PC-9 (cell line): ENCODE measurements at regions not wholly inside any gene's neighbourhood (a gene's known extent, or its start where the extent isn't known, plus 50 kb on each side); places are given as distances from the start of the nearest gene placed in this dataset.

Source experiments
- CTCF ChIP-seq: fragments of 200-600 bp; sonication (generic); conservative IDR thresholded peaks from 2 replicates; pipeline ENCODE4 v1.6.1; 2017; ENCODE audit warnings: mixed run types, antibody characterized with exemption, mild to moderate bottlenecking, moderate library complexity
- EZH2 ChIP-seq: fragments of 200-600 bp; sonication (generic); IDR thresholded peaks from 2 replicates; pipeline ENCODE4 v1.8.0; 2017; ENCODE audit warnings: antibody characterized with exemption, low read depth

- no peak for TF ChIP-seq CTCF
- TF ChIP-seq EZH2, result no peak
Observed at GRCh38 chr20:57898332-57898731, 188.5 kb upstream of the PMEPA1 start.
